ENCODE measurements at regions not wholly inside any gene's neighbourhood (a gene's known extent, or its start where the extent isn't known, plus 50 kb on each side); places are given as distances from the start of the nearest gene placed in this dataset.
"Not testable (repeated sequence)": the region's sequence is repeated elsewhere in the genome, so short reads cannot be mapped to it uniquely, and the experiment has no call there.

DNA sequence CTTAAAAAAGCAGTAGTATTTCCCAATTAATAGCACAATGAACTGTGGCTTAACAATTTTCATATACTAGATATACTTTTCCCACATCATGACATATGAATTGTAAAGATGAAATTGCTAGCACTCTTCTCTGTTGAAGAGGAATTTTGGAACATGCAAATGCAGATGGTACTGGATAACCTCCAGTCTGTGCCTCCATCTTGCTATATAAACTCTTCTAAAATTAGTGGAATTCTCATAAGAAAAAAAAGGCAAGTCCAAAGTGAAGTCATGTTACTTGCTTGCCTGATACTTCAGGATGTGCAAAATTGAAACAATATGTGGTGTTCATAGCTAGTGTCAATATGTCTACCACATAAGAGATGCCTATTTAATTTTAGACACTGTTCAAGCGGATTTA is 570.2 kb upstream of the POM121L12 start:
- no peak for DNase-seq

DNA sequence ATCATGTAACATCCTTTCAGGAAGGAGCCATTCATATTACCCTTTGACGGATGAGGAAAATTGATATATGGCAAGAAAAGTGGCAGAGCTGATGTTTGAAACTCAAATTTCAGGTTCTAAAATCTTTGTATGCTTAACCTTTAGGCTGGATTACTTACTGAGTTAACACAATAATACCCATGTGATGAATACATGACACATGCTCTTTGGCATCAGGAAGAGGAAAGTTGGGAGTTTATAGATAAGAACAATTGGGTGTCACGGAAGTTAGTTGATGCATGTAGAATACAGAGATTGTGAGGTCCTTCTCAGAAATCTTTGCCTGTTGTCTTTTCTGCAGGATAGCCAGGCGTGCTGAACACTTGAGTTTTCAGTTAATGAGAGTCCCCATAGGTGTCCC is 572.1 kb upstream of the POM121L12 start:
- no peak for DNase-seq

DNA sequence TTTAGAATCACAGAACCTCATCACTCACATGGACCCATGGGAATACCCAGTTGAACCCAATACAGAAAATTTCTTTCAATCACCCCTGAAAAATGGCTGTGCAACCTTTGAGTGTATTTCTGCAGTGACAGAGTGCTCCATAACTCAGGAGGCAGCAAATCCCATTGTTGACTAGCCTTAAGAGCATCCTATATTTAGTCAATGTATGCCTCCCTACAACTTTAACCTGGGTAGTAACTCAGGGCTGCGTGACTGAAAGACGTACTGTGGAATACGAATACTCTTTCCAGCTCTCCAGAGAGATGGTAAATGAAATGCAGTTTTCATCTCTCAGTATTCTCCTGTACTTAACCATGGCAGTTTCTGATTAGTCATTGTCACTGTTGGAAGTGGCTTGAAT is 573.0 kb upstream of the POM121L12 start:
- DNase-seq = no peak

DNA sequence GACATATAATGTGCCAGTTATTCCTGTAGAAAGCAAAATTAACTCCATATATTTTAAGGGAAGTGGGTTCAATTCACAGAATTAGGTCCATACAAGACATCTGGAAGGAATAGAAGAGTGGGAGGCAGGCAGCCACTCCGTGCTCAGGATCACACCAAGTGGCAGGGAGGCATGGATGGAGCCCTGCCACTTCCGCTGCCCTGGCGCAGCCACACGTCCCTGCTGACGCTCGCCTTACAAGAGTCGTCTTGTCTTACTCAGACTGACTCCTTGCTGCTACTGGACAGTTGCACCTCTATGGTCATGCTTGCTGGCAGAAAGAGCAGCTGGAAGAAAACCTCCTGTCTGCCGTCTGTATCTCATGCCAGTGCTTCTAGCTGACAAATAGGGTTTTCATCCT is 579.9 kb upstream of the POM121L12 start:
- DNase-seq = no peak

DNA sequence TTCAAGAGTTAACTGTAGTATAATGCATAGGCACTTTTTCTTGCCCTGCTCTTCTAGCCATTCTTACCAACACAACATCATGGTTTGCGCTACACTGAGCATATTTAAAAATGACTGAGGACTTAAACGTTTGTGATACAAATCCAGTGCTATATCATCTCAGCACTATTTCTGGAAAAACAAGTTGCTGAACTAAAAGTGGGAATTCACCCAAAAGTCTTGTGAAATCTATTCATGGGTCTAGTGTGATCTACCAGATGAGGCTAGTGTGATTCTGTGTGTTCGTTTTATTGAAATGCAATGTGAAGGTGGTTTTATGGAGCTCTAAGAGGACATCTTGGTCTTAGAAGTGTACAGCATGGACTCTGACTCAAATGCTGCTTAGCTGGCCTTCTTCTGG is 584.6 kb upstream of the POM121L12 start:
- DNase-seq = no peak

DNA sequence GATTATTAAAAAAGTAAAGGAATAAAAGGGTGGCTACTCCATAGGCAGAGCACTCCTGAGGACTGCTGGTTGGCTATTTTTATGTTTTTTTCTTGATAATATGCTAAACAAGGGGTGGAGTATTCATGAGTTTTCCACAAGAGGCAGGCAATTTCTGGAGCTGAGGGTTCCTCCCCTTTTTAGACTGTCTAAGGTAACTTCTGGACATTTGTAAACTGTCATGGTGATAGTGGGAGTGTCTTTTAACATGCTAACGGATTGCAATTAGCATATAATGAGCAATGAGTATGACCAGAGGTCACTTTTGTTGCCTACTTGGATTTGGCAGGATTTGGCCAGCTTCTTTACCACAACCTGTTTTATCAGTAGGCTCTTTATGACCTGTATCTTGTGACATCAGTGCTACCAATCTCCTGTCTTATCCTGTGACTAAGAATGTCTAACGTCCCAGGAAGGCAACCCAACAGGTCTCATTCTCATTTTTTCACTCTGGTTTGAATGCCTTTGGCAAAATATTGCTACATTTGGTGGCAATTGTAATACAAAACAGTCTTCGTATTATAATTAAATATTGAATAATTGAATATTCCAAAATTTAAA is 587.8 kb upstream of the POM121L12 start:
- no peak for DNase-seq

DNA sequence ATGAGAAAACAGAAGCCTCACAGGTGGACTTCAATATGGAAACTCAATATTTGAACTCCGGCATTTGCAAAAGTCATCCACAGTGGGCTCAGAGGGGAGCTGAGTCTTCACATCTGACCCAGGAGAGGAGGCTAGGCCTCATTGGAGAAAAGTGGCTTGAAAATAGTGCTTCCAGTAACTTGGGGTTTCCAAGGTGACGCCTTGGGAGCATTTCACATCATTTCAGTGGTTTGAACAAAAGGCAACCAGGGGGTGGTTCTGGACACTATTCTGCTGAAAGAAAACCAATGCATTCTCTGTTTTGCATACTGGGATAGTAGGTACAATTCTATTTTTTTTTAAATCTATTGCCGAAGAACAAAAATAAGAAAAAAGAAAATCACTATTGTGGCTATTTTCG is 599.2 kb upstream of the POM121L12 start:
- no peak for DNase-seq

DNA sequence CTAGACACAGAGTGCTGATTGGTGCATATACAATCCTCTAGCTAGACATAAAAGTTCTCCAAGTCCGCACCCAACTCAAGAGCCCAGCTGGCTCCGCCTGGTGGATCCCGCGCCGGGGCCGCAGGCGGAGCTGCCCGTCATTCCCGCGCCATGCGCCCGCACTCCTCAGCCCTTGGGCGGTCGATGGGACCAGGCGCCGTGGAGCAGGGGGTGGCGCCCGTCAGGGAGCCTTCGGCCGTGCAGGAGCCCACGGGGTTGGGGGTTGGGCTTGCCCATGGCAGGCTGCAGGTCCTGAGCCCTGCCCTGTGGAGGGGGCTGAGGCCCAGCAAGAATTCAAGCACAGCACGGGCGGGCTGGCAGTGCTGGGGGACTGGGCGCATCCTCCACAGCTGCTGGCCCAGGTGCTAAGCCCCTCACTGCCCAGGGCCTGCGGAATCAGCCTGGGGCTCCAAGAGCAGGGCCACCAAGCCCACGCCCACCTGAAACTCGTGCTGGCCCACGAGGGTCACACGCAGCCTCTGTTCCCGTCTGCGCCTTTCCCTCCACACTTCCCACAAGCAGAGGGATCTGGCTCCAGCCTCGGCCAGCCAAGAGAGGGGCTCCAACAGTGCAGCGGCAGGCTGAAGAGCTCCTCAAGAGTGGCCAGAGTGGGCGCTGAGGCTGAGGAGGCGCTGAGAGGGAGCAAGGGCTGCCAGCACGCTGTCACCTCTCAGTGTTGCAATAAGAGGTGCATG is 604.2 kb upstream of the POM121L12 start:
- no peak for DNase-seq

DNA sequence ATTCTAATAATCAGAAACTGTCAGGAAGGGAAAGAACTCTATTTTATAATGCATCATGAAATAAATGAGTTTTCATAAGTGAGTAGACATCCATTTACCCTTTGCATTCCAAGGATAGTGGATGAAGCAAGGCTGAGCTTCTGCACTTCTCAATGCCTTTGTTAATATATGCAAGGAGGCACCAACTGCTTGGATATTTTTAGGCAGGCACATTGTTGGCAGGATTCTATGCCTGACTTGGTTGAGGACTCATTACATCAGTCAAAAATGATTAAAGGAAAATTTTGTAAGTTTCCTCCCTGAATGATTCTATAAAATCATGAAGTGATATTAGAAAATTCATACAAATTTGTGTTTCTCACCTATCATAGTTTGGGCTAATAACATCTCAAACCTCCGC is 612.2 kb upstream of the POM121L12 start:
- no peak for DNase-seq

DNA sequence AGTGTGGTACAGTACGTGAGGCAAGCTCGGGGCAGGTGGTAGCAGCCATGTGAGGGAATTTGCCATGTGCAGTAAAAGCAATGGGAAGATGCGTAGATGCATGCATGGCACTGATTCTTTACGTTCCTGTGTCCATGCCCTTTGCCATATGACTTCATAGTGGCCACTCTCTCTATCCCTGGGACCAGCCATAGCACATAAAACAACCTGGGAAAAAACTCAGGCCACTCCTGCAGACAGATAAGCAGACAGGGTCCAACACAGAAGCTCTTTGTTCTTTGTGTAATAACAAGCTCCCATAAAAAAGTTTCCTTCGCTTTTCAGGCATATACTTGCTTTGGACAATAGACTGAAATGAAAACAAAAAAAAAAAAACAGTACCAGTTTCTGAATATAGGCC is 622.4 kb upstream of the POM121L12 start:
- no peak for DNase-seq

DNA sequence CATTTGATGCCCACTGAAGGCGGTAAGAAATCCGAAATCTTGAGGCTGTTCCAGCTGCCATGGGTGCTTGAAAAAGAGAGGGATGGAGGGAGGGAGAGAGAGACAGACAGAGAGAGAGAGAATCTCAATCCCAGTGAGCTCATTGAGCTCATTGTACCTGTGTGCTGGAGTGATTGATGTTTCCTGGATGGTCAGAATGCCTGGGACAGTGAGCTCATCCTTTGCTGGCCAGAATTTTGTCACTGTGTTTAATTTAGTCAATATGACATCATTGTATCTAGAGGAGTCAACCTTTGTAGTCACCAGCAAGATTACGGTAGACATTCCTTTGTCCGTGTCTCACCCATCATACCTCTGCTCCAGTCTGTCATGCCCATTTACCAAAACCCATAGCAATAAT is 625.4 kb upstream of the POM121L12 start:
- no peak for DNase-seq

DNA sequence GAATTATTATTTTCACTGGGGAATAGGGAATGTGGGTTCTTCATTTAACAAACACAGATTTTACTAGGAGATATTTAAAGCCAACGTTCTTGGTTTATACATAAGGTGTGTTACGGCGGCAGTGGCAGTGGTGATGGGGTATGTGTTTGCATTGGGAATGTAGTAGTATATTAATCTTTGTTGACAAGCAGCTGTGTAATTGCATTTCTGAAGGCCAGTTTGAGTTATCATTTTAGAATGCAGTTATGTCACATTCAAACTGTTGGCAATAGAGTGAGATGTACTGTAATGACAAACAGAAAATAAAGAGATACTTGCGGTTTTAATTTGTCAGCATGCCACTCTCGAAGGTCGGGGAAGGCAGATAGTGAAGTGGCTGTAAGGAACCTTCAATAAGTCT is 628.6 kb upstream of the POM121L12 start:
- no peak for DNase-seq

DNA sequence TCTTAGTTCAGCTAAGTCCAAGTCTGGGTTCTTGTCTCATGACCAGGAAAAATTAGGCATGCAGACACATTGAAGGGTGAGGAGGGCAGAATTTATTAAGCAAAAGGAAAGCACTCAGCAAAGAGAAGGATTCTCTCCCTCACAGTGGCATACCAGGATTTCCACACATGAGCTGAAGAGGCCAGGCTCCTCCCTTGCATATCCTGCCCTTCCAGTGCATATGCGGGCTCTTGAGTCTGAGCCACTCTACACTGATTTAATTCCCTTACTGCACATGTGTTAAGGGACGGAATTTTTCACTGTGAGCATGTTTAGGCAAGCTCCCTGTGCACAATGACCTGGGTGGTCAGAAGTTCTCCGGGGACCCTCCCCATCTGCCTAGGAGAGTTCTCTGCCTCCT is 652.7 kb upstream of the POM121L12 start:
- no peak for DNase-seq

DNA sequence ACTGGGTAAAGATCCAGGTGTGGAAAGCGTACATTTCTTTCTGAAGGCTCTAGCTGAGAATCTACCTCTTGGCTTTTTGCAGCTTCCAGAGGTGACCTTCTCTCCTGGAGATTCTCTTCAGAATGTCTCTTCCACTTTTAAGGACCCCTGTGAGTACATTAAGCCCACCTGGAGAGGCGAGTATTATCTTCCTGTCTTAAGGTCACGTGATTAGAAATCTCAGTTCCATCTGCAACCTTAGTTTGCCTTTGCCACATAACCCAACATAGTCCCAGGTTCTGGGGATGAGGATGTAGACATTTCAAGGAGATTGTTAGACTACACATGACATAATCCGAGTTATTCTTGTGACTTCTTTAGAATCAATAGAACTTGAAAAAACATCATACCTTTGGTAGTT is 665.5 kb upstream of the POM121L12 start:
- no peak for DNase-seq

DNA sequence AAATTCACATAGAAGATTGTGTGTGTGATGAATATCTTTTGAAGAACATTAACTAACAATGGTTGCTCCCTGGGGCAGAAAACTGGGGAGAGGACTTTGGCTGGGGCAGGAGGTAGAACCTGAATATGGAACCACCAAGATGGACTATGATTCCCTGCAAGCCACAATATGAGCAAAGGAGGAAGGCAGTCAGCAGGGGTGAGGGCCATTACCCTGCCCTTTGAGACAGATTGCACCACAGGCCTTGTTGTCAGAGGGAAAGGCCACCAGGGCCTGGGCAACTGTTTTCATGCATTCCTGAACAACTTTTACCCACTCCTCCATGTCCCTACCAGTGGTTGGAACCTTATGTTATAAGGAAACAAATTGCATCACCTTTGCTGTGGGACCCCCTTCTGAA is 670.1 kb upstream of the POM121L12 start:
- no peak for DNase-seq

DNA sequence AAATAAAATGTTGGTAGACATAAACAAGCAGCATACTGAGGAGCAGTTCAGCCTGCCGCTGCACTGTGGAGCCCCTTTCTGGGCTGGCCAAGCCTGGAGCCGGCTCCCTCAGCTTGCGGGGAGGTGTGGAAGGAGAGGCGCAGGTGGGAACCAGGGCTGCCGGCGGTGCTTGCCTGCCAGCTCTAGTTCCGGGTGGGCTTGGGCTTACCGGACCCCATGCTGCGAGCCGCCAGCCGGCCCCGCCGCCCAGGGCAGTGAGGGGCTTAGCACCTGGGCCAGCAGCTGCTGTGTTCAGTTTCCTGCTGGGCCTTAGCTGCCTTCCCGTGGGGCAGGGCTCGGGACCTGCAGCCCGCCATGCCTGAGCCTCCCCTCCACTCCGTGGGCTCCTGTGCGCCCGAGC is 672.9 kb upstream of the POM121L12 start:
- DNase-seq = no peak

DNA sequence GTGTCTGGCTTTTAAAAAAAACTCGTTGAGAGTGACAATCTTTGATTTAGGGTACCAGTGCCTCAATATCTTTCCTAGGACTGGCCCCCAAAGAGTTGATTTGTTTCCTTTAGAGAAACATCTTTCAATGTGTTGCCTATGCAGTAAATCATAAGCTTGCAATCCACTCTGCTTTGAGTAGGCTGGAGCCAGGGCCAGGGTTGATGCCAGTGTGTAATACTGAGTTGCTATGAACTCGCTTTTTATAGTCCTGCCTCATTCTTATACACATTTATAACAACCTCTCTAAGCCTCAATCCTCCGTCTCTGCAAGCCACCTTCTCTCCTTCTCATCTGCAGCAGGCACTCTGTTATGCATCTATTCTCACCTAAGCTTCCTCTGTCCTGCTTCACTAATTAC is 674.9 kb upstream of the POM121L12 start:
- DNase-seq = no peak

DNA sequence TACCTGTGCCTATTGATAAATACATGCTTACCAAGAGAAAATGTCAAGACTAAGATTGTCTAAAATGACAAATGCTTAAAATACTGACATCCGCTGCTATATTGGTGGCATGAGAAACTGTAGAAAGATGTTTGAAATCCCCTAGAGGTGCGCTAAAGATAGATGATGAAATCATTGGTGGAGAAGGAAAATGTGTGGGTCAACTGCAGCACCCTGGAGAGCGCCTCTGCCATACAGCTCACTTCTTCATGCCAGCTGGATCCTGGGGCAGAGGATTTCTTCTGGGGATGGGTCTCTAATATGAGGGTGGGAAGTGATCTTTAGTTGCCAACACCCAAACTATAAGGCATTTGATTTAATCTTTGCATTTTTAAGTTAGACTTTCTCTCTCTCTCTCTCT is 680.4 kb upstream of the POM121L12 start:
- no peak for DNase-seq

DNA sequence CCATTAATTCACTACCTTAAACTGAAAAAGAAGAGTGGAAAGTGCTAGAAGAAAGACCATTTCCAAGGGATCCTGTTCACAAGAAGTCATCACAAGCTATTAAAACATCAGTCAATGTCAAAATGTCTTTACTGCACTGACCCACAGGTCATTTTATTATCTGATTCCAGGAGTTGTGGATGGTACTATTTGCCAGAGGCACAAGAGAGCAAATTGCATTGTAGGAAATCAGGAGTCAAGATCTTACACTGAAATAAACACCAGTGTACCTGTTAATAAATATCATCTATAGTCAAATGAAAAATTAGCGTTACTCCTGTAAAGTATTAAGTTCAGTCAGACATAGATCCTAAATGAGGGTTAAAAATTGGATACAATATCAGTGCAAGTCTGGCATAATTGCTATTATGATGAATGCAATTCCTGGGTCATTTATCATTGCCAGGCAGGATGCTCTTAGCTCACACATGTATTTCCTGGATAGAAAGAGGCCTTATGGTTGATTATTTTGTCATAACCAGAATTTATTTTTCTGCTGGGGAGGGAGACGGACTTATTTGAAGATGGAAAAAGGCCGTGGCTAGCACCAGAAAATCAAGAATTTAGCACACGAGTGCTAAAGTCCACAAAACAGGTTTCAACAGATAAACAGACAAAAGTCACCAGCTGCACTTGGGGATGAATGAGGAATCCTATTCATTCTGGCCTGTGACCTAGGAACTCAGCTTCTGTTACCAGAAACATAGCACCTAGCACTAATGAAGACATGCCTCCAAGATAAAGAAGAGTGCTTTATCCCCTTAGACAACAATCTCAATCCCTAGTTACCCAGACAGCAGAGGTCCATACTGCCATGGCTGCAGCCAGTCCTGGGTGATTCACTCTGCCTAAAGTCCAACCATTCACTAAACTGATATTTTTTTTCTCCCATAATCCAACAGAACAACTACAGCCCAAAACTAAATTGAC is 683.1 kb upstream of the POM121L12 start:
- DNase-seq = peak; percentile 16

DNA sequence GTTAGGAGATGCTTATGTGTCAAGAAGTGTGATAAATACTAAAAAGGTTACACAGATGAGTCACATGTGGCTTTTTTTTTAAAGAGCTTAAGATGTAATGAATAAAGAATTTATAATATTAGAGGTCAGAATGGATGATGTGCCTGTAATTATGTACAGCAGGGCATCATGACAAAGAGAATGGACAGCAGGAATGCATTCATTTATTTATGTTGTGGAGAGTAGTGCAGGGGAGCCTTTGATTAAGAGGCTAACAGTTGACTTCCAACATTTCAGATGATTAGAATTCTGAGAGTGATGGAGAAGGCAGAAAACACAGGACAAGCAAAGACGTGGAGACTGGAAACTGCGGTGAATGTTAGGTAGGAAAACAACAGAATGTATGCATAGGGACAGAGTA is 691.4 kb upstream of the POM121L12 start:
- DNase-seq = no peak

DNA sequence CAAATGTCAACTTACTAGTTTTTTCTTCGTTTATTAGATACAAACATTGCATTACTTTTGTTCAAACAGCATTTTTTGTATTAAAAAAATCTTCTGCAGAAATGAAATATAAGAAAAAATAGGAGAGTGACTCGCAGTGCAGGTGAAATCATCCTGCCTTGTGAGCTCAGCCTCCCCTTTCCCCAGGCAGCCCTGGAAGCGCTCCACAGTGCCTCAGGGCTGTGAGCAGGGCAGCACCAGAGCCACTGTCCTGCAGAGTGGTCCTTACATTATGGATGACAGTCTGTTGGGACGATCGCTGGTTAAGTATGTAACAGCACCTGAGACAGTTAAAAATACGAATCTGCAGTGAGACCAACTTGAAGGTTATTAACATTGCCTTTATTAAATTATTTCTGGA is 695.4 kb upstream of the POM121L12 start:
- no peak for DNase-seq

DNA sequence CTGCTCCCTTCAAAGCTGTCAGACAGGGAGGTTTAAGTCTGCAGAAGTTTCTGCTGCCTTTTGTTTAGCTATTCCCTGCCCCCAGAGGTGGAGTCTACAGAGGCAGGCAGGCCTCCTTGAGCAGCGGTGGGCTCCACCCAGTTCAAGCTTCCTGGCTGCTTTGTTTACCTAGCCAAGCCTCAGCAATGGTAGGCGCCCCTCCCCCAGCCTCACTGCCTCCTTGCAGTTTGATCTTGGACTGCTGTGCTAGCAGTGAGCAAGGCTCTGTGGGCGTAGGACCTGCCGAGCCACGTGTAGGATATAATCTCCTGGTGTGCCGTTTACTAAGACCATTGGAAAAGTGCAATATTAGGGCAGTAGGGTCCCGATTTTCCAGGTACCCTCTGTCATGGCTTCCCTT is 707.1 kb upstream of the POM121L12 start:
- DNase-seq = not testable (repeated sequence)

DNA sequence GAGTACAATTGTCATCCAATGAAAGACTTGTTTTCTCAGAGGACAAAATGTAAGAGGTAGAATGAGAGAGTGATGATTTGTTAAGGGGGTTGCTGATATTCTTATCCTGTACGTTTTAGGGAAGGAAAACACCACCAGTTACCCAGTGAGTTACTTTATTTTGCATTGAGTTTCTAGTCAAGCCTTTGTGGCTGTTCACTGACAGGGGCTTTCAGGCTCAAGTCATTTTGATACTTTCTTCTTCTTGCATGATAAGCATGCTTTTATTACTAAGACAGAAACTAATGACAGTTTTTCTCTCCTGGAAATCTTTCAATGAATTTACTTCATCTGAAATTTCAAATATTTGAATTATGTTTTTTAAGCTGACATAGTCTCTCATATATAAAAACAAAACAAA is 710.2 kb upstream of the POM121L12 start:
- DNase-seq = no peak

DNA sequence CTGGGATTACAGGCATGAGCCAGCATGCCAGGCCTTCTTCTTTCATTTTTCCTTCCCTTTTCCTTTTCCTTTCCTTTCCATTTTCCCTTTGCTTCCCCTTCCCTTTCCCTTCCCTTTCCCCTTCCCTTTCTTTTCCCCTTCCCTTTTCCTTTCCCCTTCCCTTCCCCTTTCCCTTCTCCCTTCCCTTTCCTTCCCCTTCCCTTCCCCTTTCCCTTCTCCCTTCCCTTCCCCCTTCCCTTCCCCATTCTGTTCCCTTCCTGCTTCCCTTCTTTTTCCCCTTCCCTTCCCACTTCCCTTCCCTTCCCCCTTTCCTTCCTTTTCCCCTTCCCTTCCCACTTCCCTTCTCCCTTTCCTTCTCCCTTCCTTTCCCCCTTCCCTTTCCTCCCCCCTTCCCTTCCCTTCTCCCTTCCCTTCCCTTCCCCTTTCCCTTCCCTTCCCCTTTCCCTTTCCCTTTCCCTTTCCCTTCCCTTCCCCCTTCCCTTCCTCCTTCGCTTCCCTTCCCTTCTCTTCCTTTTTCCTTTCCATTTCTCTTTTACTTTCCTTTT is 712.2 kb upstream of the POM121L12 start:
- no peak for DNase-seq
